CD4-positive, alpha-beta T cell treated with Interleukin-17A for 4 hours (primary cell): ENCODE measurements at regions not wholly inside any gene's neighbourhood (a gene's known extent, or its start where the extent isn't known, plus 50 kb on each side); places are given as distances from the start of the nearest gene placed in this dataset.
"Not testable (repeated sequence)": the region's sequence is repeated elsewhere in the genome, so short reads cannot be mapped to it uniquely, and the experiment has no call there.

Experiments used
- DNase-seq: peaks from one replicate; pipeline ENCODE4 v3.0.0-alpha.2; 2020; ENCODE audit warnings: mixed read lengths

GRCh38 chr6:48706310-48706709 is 595.3 kb upstream of the PTCHD4 start:
- no peak for DNase-seq

GRCh38 chr6:48701572-48701971 is 590.6 kb upstream of the PTCHD4 start:
- DNase-seq: no peak

GRCh38 chr6:48695872-48696271 is 584.9 kb upstream of the PTCHD4 start:
- DNase-seq: no peak

- DNase-seq: no peak
These were observed 580.4 kb upstream of the PTCHD4 start for GRCh38 chr6:48691420-48691819.

GRCh38 chr6:48689498-48689897 is 578.5 kb upstream of the PTCHD4 start:
- DNase-seq: no peak

GRCh38 chr6:48678390-48678789 is 567.4 kb upstream of the PTCHD4 start:
- no peak for DNase-seq

GRCh38 chr6:48671505-48671904 is 560.5 kb upstream of the PTCHD4 start:
- DNase-seq: no peak

- no peak for DNase-seq
These were observed 559.5 kb upstream of the PTCHD4 start for GRCh38 chr6:48670546-48670945.

GRCh38 chr6:48667797-48668196 is 556.8 kb upstream of the PTCHD4 start:
- no peak for DNase-seq

GRCh38 chr6:48664826-48665225 is 553.8 kb upstream of the PTCHD4 start:
- no peak for DNase-seq

- DNase-seq: no peak
These were observed 547.9 kb upstream of the PTCHD4 start for GRCh38 chr6:48658915-48659314.

- no peak for DNase-seq
These were observed 530.5 kb upstream of the PTCHD4 start for GRCh38 chr6:48641544-48641943.

GRCh38 chr6:48638796-48639195 is 527.8 kb upstream of the PTCHD4 start:
- DNase-seq: not testable (repeated sequence)

GRCh38 chr6:48630511-48630910 is 519.5 kb upstream of the PTCHD4 start:
- DNase-seq: no peak

- DNase-seq: no peak
These were observed 517.3 kb upstream of the PTCHD4 start for GRCh38 chr6:48628316-48628715.

- DNase-seq: no peak
These were observed 515.4 kb upstream of the PTCHD4 start for GRCh38 chr6:48626421-48626820.

GRCh38 chr6:48624631-48625030 is 513.6 kb upstream of the PTCHD4 start:
- DNase-seq: no peak

GRCh38 chr6:48619771-48620170 is 508.8 kb upstream of the PTCHD4 start:
- DNase-seq: no peak

- DNase-seq: no peak
These were observed 504.0 kb upstream of the PTCHD4 start for GRCh38 chr6:48615041-48615440.

GRCh38 chr6:48614326-48614725 is 503.3 kb upstream of the PTCHD4 start:
- DNase-seq: no peak

- DNase-seq: no peak
These were observed 502.4 kb upstream of the PTCHD4 start for GRCh38 chr6:48613231-48613949.

- no peak for DNase-seq
These were observed 500.3 kb upstream of the PTCHD4 start for GRCh38 chr6:48611332-48611731.

- no peak for DNase-seq
These were observed 499.8 kb upstream of the PTCHD4 start for GRCh38 chr6:48610846-48611245.

GRCh38 chr6:48606618-48607017 is 495.6 kb upstream of the PTCHD4 start:
- DNase-seq: no peak

- DNase-seq: no peak
These were observed 487.0 kb upstream of the PTCHD4 start for GRCh38 chr6:48597951-48598350.
